HEK293 (cell line): ENCODE measurements at regions not wholly inside any gene's neighbourhood (a gene's known extent, or its start where the extent isn't known, plus 50 kb on each side); places are given as distances from the start of the nearest gene placed in this dataset.

Experiments
- CTCF ChIA-PET: fragments of 350-600 bp; formaldehyde crosslinking; extraction: SDS; loops from one replicate; lab custom pipeline; 2021; ENCODE audit warnings: antibody characterized with exemption; lab: Yijun Ruan, JAX
- POLR2A ChIA-PET: fragments of 300-600 bp; formaldehyde crosslinking; extraction: SDS; loops from one replicate; lab custom pipeline; 2020; ENCODE audit warnings: antibody characterized with exemption, inconsistent platforms; lab: Yijun Ruan, JAX
- H3K27ac ChIP-seq: fragments of 200-500 bp; sonication (Bioruptor generic); 2 replicates; pipeline ENCODE4 v1.5.1; 2014; ENCODE audit warnings: low read depth, low read length, control low read depth, inconsistent platforms; ENCODE audit errors: extremely low read depth
- H3K36me3 ChIP-seq, 2 experiments: fragments of 200-500 bp in 1 of 2; sonication (Bioruptor generic) in 1 of 2; 1 replicate in 1 of 2; 2 replicates in 1 of 2; pipeline ENCODE4 v1.5.1; 2014 to 2017; ENCODE audit warnings: inconsistent platforms in 2 of 2, low read length in 2 of 2; ENCODE audit not compliant: control insufficient read depth in 2 of 2, insufficient read depth in 1 of 2
- H3K4me1 ChIP-seq: fragments of 200-500 bp; sonication (Bioruptor generic); 2 replicates; pipeline ENCODE4 v1.5.1; 2014; ENCODE audit warnings: mild to moderate bottlenecking, low read length, inconsistent platforms; ENCODE audit not compliant: control insufficient read depth, insufficient read depth
- H3K4me3 ChIP-seq: 2 replicates; pipeline ENCODE4 v1.5.1; 2011; ENCODE audit warnings: low read depth, mild to moderate bottlenecking, control low read depth, low read length, moderate library complexity
- H3K9me3 ChIP-seq: fragments of 200-500 bp; sonication (Bioruptor generic); 2 replicates; pipeline ENCODE4 v1.5.1; 2014; ENCODE audit warnings: low read depth, low read length, inconsistent platforms; ENCODE audit not compliant: control insufficient read depth, insufficient read depth
- BCL11A ChIP-seq: fragments of 450-650 bp; formaldehyde crosslinking; IDR thresholded peaks from 2 replicates; pipeline ENCODE4 v1.5.1; 2016; ENCODE audit warnings: low read depth, missing biosample characterization, missing genetic modification characterization
- GLIS2 ChIP-seq: fragments of 450-650 bp; formaldehyde crosslinking; IDR thresholded peaks from 2 replicates; pipeline ENCODE4 v1.5.1; 2016; ENCODE audit warnings: missing biosample characterization, missing genetic modification characterization
- HOXC10 ChIP-seq: sonication (generic); formaldehyde crosslinking; IDR thresholded peaks from 2 replicates; pipeline ENCODE4 v1.8.1; 2023; ENCODE audit warnings: mild to moderate bottlenecking, missing genetic modification reagents
- SCRT1 ChIP-seq: fragments of 450-650 bp; formaldehyde crosslinking; IDR thresholded peaks from 2 replicates; pipeline ENCODE4 v1.5.1; 2016; ENCODE audit warnings: missing biosample characterization, missing genetic modification characterization, borderline replicate concordance
- SP2 ChIP-seq: fragments of 450-650 bp; formaldehyde crosslinking; IDR thresholded peaks from 2 replicates; pipeline ENCODE4 v1.5.1; 2016; ENCODE audit warnings: missing biosample characterization, missing genetic modification characterization
- SP3 ChIP-seq: fragments of 450-650 bp; formaldehyde crosslinking; IDR thresholded peaks from 2 replicates; pipeline ENCODE4 v1.5.1; 2016; ENCODE audit warnings: missing biosample characterization, missing genetic modification characterization
- SP7 ChIP-seq: fragments of 450-650 bp; formaldehyde crosslinking; IDR thresholded peaks from 2 replicates; pipeline ENCODE4 v1.5.1; 2016; ENCODE audit warnings: missing biosample characterization, missing genetic modification characterization
- ZBTB17 ChIP-seq: fragments of 450-650 bp; formaldehyde crosslinking; IDR thresholded peaks from 2 replicates; pipeline ENCODE4 v1.5.1; 2016; ENCODE audit warnings: missing biosample characterization, missing genetic modification characterization
- ZFP37 ChIP-seq: fragments of 450-650 bp; formaldehyde crosslinking; IDR thresholded peaks from 2 replicates; pipeline ENCODE4 v1.5.1; 2016; ENCODE audit warnings: missing biosample characterization, missing genetic modification characterization
- ZNF146 ChIP-seq: fragments of 450-650 bp; formaldehyde crosslinking; IDR thresholded peaks from 2 replicates; pipeline ENCODE4 v1.5.1; 2016; ENCODE audit warnings: missing biosample characterization, missing genetic modification characterization
- ZNF2 ChIP-seq: fragments of 450-650 bp; formaldehyde crosslinking; IDR thresholded peaks from 2 replicates; pipeline ENCODE4 v1.5.1; 2016; ENCODE audit warnings: missing biosample characterization, missing genetic modification characterization
- ZNF223 ChIP-seq: fragments of 450-650 bp; formaldehyde crosslinking; IDR thresholded peaks from 2 replicates; pipeline ENCODE4 v1.5.1; 2016; ENCODE audit warnings: missing biosample characterization, missing genetic modification characterization
- ZNF350 ChIP-seq: fragments of 450-650 bp; formaldehyde crosslinking; IDR thresholded peaks from 2 replicates; pipeline ENCODE4 v1.5.0; 2017; ENCODE audit warnings: missing biosample characterization, mild to moderate bottlenecking, missing genetic modification characterization
- ZNF366 ChIP-seq: fragments of 450-650 bp; formaldehyde crosslinking; conservative IDR thresholded peaks from 2 replicates; pipeline ENCODE4 v1.5.1; 2016; ENCODE audit warnings: missing biosample characterization, missing genetic modification characterization
- ZNF521 ChIP-seq: fragments of 450-650 bp; formaldehyde crosslinking; IDR thresholded peaks from 2 replicates; pipeline ENCODE4 v1.5.1; 2017; ENCODE audit warnings: missing biosample characterization, mild to moderate bottlenecking, missing genetic modification characterization
- ZNF544 ChIP-seq: fragments of 450-650 bp; formaldehyde crosslinking; IDR thresholded peaks from 2 replicates; pipeline ENCODE4 v1.5.0; 2017; ENCODE audit warnings: missing biosample characterization, missing genetic modification characterization
- ZNF792 ChIP-seq: fragments of 450-650 bp; formaldehyde crosslinking; IDR thresholded peaks from 2 replicates; pipeline ENCODE4 v1.5.1; 2016; ENCODE audit warnings: missing biosample characterization, missing genetic modification characterization
- TF ChIP-seq, protein P1 (sequence below): fragments of 450-650 bp; formaldehyde crosslinking; IDR thresholded peaks from 2 replicates; pipeline ENCODE4 v1.5.1; 2016; ENCODE audit warnings: missing biosample characterization, missing genetic modification characterization
- TF ChIP-seq, protein P2 (sequence below): fragments of 450-650 bp; formaldehyde crosslinking; IDR thresholded peaks from 2 replicates; pipeline ENCODE4 v1.5.1; 2016; ENCODE audit warnings: missing biosample characterization, missing genetic modification characterization
- TF ChIP-seq, protein P3 (sequence below): fragments of 450-650 bp; formaldehyde crosslinking; IDR thresholded peaks from 2 replicates; pipeline ENCODE4 v1.5.1; 2016; ENCODE audit warnings: missing biosample characterization, missing genetic modification characterization
- TF ChIP-seq, protein P4 (sequence below): fragments of 450-650 bp; formaldehyde crosslinking; IDR thresholded peaks from 2 replicates; pipeline ENCODE4 v1.5.1; 2017; ENCODE audit warnings: missing biosample characterization, missing genetic modification characterization
- TF ChIP-seq, protein P5 (sequence below): fragments of 450-650 bp; formaldehyde crosslinking; optimal IDR thresholded peaks from 2 replicates; pipeline ENCODE3; 2016; ENCODE audit warnings: missing biosample characterization, mild to moderate bottlenecking, missing genetic modification characterization
- TF ChIP-seq, protein P6 (sequence below): fragments of 450-650 bp; formaldehyde crosslinking; IDR thresholded peaks from 2 replicates; pipeline ENCODE4 v1.5.1; 2017; ENCODE audit warnings: missing biosample characterization, missing genetic modification characterization
- TF ChIP-seq, protein P7 (sequence below): IDR thresholded peaks from 2 replicates; pipeline ENCODE4 v1.6.1; 2011; ENCODE audit warnings: mild to moderate bottlenecking, low read depth, low read length, borderline replicate concordance

DNA sequence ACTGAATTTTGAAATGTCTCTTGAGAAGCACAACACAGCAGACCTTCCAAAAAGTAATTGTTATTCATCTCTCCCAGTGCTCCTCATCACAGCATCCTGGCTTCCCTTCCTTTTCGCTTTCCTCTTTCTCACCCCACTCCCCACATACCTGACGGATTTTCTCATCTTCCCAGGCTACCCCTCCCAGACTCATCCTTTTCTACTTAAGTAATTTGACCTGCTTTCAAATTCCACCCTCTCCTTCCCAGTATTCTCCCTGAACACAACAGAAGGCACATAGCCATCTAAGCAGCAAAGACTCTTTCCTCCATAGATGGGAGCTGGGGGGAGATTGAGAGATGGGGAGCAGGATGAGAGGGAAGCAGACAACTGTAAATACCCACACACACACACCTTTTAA lies 187.1 kb upstream of the STT3B start (continued):
- TF ChIP-seq, protein P1, sequence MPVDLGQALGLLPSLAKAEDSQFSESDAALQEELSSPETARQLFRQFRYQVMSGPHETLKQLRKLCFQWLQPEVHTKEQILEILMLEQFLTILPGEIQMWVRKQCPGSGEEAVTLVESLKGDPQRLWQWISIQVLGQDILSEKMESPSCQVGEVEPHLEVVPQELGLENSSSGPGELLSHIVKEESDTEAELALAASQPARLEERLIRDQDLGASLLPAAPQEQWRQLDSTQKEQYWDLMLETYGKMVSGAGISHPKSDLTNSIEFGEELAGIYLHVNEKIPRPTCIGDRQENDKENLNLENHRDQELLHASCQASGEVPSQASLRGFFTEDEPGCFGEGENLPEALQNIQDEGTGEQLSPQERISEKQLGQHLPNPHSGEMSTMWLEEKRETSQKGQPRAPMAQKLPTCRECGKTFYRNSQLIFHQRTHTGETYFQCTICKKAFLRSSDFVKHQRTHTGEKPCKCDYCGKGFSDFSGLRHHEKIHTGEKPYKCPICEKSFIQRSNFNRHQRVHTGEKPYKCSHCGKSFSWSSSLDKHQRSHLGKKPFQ (tag by site-specific recombination) = no peak
- TF ChIP-seq, protein P2, sequence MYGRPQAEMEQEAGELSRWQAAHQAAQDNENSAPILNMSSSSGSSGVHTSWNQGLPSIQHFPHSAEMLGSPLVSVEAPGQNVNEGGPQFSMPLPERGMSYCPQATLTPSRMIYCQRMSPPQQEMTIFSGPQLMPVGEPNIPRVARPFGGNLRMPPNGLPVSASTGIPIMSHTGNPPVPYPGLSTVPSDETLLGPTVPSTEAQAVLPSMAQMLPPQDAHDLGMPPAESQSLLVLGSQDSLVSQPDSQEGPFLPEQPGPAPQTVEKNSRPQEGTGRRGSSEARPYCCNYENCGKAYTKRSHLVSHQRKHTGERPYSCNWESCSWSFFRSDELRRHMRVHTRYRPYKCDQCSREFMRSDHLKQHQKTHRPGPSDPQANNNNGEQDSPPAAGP = no peak

DNA sequence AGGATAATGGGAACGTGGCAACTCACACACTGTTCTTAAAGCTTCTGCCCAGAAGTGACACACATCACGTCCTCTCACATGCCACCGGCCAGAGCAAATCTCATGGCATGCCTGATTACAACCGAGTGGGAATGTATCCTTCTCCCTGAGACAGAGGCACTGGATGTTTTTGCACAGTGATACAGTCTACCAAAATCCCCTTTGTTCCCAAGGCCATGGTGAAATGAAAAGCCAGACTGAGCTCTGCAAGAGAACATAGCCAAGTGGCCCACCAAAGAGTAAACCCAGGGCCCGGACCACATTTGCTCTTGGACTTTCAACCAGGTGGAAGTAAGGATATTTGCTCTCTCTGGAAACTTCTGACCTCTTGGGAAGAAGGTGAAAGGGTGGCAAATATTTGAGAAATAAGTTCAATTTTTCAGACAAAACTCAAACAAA lies 186.2 kb upstream of the STT3B start:
- Histone ChIP-seq H3K9me3 (no peaks in the 10 kb centered on the region), H3K27ac (no peak overlapping the region), H3K4me1 (no peaks in the 10 kb centered on the region), H3K4me3 (no peak overlapping the region), H3K36me3 (no peaks in the 10 kb centered on the region)
- ChIA-PET POLR2A (no interaction called here), CTCF (interaction anchor here (0.6 kb wide), 1 partner anchor 33 kb away, joined by 3 read pairs; no protein-coding TSS in a partner anchor)
- TF ChIP-seq, protein P3, sequence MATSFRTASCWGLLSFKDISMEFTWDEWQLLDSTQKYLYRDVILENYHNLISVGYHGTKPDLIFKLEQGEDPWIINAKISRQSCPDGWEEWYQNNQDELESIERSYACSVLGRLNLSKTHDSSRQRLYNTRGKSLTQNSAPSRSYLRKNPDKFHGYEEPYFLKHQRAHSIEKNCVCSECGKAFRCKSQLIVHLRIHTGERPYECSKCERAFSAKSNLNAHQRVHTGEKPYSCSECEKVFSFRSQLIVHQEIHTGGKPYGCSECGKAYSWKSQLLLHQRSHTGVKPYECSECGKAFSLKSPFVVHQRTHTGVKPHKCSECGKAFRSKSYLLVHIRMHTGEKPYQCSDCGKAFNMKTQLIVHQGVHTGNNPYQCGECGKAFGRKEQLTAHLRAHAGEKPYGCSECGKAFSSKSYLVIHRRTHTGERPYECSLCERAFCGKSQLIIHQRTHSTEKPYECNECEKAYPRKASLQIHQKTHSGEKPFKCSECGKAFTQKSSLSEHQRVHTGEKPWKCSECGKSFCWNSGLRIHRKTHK (tag by site-specific recombination) = no peak
- TF ChIP-seq ZNF350 (tag by site-specific recombination) = no peak
- TF ChIP-seq ZNF521 (tag by site-specific recombination) = no peak
- no peak for TF ChIP-seq SP2 (tag by site-specific recombination)
- TF ChIP-seq, protein P4, sequence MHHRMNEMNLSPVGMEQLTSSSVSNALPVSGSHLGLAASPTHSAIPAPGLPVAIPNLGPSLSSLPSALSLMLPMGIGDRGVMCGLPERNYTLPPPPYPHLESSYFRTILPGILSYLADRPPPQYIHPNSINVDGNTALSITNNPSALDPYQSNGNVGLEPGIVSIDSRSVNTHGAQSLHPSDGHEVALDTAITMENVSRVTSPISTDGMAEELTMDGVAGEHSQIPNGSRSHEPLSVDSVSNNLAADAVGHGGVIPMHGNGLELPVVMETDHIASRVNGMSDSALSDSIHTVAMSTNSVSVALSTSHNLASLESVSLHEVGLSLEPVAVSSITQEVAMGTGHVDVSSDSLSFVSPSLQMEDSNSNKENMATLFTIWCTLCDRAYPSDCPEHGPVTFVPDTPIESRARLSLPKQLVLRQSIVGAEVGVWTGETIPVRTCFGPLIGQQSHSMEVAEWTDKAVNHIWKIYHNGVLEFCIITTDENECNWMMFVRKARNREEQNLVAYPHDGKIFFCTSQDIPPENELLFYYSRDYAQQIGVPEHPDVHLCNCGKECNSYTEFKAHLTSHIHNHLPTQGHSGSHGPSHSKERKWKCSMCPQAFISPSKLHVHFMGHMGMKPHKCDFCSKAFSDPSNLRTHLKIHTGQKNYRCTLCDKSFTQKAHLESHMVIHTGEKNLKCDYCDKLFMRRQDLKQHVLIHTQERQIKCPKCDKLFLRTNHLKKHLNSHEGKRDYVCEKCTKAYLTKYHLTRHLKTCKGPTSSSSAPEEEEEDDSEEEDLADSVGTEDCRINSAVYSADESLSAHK (tag by site-specific recombination) = no peak
- no peak for TF ChIP-seq BCL11A (tag by site-specific recombination)
- no peak for TF ChIP-seq SP7 (tag by site-specific recombination)
- TF ChIP-seq ZNF223 (tag by site-specific recombination) = no peak
- TF ChIP-seq, protein P5, sequence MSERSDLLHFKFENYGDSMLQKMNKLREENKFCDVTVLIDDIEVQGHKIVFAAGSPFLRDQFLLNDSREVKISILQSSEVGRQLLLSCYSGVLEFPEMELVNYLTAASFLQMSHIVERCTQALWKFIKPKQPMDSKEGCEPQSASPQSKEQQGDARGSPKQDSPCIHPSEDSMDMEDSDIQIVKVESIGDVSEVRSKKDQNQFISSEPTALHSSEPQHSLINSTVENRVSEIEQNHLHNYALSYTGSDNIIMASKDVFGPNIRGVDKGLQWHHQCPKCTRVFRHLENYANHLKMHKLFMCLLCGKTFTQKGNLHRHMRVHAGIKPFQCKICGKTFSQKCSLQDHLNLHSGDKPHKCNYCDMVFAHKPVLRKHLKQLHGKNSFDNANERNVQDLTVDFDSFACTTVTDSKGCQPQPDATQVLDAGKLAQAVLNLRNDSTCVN (tag by site-specific recombination) = no peak
- TF ChIP-seq ZBTB17 (tag by site-specific recombination) = no peak
- no peak for TF ChIP-seq ZFP37 (tag by site-specific recombination)
- TF ChIP-seq GLIS2 (tag by site-specific recombination) = no peak

DNA sequence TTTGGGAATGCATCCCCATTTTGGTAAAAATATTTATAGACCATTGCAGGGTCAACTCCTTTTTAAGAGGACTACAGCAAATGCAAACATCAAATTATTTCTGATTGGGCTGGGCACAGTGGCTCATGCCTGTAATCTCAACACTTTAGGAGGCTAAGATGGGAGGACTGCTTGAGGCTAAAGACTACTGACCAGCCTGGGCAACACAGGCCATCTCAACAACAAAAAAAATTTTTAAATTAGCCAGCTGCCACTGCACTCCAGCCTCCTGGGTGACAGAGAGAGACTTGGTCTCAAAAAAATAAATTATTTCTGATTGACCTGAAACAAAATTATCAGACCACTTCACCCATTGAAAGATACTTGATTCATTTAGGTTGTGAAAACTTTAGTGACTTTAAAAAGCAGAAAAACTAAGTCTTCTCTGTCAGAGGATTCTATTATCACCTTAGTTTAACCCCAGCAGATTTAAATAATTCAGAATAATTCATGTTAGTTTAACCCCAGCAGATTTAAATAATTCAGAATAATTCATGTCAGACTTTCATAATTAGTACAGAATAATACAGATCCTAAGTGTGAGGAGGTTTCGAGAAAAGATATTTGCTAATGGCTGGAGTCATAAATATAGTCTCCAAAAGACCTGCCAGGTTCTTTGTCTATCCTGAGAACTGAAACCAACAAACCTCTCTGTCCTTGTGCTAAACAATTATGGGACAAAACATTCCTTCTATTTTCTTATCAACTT lies 183.6 kb upstream of the STT3B start:
- Histone ChIP-seq H3K4me3 (no peak overlapping the region), H3K27ac (no peak overlapping the region), H3K4me1 (no peaks in the 10 kb centered on the region), H3K36me3 (no peaks in the 10 kb centered on the region), H3K9me3 (no peaks in the 10 kb centered on the region)
- ChIA-PET POLR2A (no interaction called here), CTCF (no interaction called here)
- no peak for TF ChIP-seq ZNF544 (tag by site-specific recombination)
- TF ChIP-seq SP3 (tag by site-specific recombination) = no peak
- TF ChIP-seq SCRT1 (tag by site-specific recombination) = no peak
- TF ChIP-seq ZNF146 (tag by site-specific recombination) = no peak
- TF ChIP-seq ZNF366 (tag by site-specific recombination) = no peak
- no peak for TF ChIP-seq HOXC10 (CRISPR knock-in tag)
- no peak for TF ChIP-seq ZNF792 (tag by site-specific recombination)
- TF ChIP-seq, protein P6, sequence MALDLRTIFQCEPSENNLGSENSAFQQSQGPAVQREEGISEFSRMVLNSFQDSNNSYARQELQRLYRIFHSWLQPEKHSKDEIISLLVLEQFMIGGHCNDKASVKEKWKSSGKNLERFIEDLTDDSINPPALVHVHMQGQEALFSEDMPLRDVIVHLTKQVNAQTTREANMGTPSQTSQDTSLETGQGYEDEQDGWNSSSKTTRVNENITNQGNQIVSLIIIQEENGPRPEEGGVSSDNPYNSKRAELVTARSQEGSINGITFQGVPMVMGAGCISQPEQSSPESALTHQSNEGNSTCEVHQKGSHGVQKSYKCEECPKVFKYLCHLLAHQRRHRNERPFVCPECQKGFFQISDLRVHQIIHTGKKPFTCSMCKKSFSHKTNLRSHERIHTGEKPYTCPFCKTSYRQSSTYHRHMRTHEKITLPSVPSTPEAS (tag by site-specific recombination) = no peak
- TF ChIP-seq, protein P7, sequence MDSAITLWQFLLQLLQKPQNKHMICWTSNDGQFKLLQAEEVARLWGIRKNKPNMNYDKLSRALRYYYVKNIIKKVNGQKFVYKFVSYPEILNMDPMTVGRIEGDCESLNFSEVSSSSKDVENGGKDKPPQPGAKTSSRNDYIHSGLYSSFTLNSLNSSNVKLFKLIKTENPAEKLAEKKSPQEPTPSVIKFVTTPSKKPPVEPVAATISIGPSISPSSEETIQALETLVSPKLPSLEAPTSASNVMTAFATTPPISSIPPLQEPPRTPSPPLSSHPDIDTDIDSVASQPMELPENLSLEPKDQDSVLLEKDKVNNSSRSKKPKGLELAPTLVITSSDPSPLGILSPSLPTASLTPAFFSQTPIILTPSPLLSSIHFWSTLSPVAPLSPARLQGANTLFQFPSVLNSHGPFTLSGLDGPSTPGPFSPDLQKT = no peak
- no peak for TF ChIP-seq ZNF2 (tag by site-specific recombination)
